Activated naive CD4-positive, alpha-beta T cell treated with anti-CD3 and anti-CD28 coated beads, Interleukin-2, amount 50 U/mL, for 16 hours (primary cell): ENCODE measurements at regions not wholly inside any gene's neighbourhood (a gene's known extent, or its start where the extent isn't known, plus 50 kb on each side); places are given as distances from the start of the nearest gene placed in this dataset.
"Not testable (repeated sequence)": the region's sequence is repeated elsewhere in the genome, so short reads cannot be mapped to it uniquely, and the experiment has no call there.

ENCODE experiments used
- DNase-seq: peaks from one replicate; pipeline ENCODE4 v3.0.0-alpha.2; 2020

DNA sequence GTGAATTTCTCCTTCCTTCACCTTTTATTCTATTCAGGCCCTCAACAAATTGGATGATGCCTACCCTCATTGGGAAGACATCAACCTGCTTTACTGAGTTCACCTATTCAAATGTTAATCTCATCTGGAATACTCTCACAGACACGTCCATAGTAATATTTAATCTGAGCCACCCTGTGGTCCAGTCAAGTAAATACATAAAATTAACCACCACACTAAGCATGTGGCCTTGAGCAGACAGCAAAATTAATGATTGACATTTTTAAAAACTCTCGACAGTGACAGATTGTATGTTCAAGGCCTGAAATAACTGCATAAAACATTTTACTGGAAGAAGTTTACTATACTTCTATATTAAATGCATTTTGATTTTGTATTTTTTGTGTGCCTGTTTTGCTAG lies 540.6 kb upstream of the GCFC2 start:
- DNase-seq, result no peak

DNA sequence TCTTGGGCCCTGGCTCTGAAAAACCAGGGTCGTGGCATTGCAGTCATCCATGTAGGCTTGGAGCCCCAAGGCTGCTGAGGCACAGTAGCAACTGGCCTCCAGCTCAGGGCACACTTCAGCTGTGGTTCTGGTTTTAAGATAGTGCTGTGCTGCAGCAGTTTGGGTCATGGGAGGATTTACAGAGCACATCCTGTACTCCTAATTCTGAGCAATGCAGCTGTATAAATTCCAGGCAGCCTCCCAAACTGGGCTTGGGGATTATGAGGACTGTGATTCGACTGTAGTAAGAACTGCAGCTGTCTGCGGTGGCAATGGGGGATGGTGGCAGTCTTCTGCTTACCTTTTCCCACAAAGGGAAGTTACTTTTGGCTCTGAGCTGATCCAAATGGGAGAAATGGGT lies 536.3 kb upstream of the GCFC2 start:
- no peak for DNase-seq

DNA sequence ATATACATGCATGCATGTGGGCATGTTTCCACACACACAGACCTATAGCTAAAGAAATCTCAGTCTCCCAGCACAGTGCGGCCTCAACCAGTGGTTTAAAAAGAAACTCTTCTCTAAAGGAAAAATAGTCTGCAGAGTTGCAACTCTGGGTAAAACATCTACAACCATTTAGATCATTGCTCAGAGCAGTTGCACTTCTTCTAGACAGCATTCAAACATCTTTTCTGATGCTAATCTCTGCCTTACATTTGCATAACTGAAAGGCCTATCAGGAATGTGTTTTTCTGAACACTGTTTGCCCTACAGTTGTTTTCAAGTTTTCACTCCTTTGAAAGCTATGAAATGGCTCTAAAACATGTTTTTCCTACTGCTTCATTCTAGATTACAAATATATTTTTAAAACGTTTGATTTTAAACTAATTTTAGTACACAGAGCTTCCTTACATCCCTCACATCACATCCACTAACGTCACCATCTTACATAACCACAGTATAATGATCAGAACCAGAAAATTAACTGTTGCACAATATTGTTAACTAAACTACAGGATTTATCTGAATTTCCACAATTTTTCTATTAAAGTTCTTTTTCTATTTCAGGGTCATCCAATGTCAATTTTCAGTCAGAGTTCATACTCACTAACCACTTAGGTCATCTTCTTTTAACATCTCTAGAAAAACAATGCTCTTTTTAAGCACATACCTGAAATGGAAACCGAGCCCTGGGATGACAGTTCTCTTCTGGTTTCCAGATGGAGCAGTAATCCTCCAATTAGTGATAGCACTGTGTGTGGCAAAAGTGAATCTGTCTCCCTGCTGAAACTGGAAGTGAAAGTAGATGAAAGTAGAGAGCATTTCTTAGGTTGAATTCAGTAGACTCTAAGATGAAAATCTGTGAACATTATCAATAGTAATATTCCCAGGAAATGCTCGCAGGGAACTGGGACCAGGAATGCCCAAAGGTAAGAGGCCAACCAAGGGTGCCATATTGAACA lies 501.6 kb upstream of the GCFC2 start:
- DNase-seq, result no peak

DNA sequence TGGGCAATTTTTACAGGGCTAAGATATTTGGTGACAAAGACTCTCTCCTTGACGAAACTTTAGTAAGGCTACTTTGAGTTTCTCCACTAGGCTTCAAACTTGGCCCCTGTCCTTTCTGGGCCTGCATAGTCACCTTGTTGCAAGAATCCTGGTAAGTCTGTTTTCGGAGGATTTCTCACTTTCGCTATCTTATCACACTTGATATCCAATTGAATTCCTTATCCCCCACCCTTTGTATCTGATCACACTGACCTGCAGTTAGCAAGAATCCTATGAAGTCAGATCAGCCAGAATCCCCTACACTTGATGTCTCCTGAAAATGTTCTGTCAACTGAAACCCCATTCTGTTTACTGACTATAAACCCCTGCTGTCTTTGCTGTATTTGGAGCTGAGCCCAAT lies 499.8 kb upstream of the GCFC2 start:
- DNase-seq, result no peak

DNA sequence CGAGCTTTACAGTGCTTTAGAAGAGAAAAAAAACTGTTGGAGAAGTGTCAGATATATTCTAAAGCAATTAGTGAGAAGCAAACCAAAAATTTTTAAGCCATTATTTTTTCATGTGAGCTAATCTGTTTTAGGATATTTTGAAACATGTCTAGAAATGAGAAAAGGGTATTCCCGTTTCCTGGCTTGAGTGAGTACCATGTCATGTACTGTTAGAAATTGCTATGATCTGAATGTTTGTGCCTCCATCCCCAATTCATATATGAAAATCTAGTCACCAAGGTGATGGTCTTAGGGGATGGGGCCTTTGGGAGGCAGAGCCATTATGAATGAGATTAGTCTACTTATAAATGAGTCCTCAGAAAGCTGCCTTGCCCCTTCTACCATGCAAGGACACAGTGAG lies 493.3 kb upstream of the GCFC2 start:
- DNase-seq, result no peak

DNA sequence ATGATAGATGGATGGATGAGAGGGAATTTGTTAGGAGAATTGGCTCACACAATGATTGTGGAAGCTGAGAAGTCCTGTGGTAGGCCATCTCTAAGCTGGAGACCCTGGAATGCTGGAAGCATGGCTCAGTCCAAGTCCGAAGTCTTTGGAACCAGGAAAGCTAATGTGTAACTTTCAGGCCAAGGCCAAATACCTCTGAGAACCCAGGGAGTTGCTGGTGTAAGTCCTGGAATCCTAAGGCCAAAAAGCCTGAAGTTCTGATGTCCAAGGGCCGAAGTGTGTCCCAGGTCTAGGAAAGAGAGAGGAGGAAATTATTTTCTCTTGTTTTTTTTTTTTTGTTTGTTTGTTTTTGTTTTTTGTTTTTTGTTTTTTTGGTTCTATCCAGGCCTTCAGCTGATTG lies 492.2 kb upstream of the GCFC2 start:
- no peak for DNase-seq

DNA sequence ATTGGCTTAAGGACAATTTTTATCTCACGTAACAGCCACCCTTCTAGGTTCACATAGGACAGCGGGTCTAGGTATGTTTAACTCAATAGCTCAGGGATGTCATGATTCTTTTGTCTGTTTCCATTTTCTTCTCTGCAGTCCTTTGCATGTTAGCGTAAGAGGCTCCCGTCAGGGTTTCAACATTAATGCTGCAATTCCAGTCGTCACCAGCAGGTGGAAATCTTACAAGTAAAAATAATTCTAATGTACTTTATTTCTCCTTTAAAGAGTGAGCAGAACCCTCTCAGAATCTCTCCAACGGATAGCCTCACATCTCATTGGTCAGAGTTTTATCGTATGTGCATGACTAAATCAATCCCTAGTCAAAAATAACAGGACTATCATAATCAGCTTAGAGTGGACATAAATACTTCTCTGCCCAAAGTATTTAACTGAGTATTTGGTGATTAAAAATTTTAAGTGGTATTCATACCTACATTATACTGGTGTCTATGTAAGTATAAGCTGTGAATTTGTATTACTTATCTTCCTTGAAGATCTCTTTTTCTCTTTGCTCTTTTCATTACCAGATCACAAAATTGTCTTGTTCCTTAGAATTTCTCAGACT lies 487.2 kb upstream of the GCFC2 start:
- DNase-seq, result peak; percentile 12

DNA sequence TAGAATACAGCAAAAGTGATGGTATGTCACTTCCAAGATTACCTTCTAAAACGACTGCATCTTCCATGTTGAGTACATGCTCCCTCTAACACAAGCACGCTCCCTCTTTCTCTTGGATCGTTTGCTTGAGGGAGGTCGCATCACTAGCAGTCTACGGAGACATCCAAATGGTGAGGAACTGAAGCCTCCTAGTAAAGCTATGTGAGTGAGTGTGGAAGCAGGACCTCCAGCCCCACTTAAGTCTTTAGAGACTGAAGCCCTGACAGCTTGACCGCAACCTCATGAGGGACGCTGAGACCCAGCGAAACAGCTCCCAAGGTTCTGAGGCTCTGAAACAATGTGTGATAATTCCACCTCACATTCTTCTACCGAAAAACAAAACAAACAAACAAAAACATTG lies 486.7 kb upstream of the GCFC2 start:
- no peak for DNase-seq

DNA sequence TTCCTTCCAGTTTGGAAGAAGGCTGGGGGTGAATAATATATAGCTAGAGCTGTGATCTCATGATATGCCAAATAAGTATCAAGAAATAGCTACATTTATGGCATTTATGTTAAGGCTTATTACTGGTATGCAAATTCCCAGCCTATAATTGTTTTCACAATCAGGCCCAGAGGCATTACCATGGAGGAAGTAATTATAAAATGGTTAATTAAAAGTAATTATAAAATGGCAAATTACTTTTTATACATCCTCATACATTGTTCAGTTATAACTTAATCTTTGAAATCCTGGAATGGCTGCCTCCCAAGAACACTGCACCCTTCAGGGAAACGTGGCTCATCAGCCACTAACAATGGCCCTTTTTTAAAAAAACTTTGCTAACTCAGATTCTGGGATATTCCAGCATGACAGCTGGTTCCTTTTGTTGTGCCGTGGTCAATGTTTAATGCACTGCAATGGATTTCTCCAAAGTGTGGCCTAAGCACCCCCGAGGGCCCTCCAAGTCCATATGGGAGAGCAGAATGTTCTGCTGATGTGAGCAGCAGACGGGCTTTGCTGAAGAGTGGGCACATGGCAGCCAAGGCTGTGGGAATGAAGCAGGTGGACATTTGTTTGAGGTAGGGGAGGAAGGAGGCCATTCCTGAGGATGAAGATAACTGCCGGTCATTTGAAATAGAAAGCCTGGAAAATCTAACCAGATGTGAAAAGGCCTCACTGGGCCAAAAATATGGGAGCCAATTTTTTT lies 483.5 kb upstream of the GCFC2 start:
- no peak for DNase-seq

DNA sequence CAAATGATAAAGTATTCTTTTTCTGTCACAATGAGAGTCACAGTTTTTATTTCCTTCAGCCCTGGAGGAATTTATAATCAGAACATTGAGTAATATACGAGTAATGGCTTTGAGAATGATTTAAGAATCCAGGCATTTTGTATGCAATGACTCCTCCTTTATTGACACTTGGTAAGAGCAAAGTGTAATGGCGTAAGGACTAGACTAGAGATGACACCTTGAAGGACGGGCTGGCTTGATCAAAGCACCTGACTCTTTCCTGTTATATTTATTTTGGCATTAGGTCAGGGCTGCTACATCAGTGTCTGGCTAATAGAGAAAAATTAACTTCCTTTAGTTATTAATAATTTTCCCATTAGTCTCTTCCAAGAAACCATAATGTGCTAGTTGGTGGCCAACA lies 482.4 kb upstream of the GCFC2 start:
- no peak for DNase-seq

DNA sequence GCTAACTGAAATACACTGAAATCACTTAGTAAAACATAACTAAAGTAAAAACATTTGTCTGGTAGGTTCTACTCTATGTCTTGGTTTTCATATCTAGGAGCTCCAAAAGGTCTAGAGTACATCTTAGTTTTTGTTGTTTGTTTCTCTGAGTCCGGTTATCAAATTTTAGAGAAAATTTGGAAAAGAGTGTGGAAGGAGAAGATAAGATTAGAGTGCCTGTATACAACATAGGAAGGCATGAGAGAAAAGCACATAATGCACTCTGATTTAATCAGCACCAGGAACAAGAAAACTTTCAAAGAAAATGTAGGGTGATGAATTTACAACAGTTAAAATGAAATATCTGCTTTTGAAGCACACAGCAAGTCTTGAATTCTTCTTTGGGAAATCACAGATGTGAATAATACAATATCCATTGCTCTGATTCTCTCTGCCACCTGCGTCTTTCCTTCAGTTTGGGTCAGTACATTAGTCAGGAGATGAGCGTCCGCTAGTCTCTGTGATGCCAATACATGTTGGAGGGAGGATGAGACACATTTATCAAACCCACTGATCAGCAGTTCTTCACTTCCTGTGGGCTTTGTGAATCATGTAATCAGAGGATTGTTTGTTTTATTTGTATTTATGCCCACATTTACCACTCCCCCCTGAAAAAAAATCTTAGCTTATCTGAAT lies 477.8 kb upstream of the GCFC2 start:
- no peak for DNase-seq

DNA sequence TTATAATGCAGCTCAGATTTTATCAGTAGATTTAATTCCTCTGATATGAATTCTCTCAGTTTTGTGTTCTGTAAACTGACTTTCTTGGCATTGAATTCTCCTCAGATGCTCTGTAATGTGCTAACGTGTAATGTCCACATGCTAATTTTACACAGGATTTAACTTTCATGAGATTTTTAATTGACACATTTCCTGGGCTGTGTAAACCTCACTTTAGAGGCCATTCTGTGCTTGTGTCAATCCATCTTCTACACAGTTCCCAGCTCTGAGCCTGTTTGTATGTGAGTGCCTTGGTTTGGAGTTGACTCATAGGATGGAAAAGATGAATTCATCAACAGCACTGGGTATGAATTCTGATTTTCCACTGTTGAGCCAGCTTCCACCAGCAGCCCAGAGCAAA lies 476.7 kb upstream of the GCFC2 start:
- no peak for DNase-seq

DNA sequence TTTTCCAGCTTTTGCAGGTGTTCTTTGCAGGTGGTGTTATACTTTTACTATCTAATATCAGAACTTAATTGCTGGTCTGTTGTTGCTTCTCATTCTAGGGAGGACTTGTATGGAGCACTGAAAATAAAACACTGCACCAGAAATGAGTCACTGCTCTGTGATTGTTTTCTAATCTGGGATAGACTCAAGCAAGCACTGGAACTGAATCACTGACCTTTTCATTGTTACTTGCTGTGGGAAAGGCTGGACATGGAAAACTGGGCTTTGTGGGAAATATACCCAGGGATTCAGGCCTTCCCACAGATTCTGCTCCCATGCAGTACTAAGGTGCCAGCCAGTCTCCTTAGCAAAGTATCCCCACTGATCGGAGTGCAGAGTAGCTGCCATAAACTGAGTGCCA lies 470.0 kb upstream of the GCFC2 start:
- no peak for DNase-seq

DNA sequence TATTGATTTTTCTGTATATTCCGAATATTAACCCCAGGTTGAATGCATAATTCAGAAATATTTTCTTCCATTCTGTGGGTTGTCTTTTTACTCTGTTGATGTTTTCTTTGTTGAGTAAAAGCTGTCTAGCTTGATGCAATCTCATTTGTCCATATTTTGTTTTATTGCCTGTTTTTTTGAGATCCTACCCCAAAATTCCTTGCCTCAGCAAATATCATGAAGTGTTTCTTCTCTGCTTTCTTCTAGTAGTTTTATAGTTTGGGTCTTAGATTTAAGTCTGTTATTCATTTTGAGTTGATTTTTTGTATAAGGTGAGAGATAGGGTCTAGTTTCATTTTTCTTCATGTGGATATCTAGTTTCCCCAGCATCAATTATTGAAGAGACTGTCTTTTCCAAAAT lies 467.9 kb upstream of the GCFC2 start:
- DNase-seq, result no peak

DNA sequence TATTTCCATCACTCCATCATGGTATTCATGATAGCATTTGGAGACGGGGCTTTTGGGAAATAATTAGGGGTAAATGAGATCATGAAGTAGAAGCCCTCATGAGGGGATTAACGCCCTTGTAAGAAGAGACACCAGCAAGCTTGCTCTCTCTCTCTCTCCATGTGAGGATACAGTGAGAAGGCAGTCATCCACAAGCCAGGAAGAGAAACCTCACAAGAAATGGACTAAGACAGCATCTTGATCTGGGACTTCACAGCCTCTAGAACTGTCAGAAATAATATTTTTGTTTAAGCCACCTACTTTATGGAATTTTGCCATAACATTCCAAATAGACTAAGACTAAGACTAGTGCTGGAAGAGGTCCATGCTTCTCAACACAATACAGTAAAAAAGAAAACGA lies 464.6 kb upstream of the GCFC2 start:
- DNase-seq, result no peak

DNA sequence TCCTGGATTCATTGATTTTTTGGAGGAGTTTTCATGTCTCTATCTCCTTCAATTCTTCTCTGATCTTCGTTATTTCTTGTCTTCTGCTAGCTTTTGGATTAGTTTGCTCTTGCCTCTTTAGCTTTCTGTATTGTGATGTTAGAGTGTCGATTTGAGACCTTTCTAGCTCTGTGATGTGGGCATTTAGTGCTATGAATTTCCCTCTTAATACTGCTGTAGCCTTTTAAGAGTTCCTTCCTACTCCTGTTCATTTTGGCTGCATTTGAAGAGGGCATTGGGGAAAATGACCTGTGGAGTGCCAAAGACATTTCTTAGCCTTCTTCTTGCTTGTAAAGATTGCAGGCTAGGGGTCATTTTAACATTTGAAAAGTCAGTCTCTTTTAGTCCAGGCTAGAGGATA lies 463.8 kb upstream of the GCFC2 start:
- no peak for DNase-seq

DNA sequence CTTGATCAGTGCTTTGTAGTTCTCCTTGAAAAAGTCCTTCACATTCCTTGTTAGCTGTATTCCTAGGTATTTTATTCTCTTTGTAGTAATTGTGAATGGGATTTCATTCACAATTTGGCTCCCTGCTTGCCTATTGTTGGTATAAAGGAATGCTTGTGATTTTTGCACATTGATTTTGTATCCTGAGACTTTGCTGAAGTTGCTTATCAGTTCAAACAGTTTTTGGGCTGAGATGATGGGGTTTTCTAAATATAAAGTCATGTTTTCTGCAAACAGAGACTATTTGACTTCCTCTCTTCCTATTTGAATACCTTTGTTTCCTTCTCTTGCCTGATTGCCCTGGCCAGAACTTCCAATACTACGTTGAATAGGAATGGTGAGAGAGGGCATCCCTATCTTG lies 462.5 kb upstream of the GCFC2 start:
- not testable (repeated sequence) for DNase-seq

DNA sequence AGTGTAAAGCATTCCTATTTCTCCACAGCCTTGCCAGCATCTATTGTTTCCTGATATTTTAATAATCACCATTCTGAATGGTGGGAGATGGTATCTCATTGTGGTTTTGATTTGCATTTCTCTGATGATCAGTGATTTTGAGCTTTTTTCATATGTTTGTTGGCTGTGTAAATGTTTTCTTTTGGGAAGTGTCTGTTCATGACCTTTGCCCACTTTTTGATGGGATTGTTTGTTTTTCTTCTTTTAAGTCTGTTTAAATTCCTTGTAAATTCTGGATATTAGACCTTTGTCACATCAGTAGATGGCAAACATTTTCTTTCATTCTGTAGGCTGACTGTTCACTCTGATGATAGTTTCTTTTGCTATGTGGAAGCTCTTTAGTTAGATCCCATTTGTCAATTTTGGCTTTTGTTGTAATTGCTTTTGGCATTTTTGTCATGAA lies 461.5 kb upstream of the GCFC2 start:
- DNase-seq, result not testable (repeated sequence)

DNA sequence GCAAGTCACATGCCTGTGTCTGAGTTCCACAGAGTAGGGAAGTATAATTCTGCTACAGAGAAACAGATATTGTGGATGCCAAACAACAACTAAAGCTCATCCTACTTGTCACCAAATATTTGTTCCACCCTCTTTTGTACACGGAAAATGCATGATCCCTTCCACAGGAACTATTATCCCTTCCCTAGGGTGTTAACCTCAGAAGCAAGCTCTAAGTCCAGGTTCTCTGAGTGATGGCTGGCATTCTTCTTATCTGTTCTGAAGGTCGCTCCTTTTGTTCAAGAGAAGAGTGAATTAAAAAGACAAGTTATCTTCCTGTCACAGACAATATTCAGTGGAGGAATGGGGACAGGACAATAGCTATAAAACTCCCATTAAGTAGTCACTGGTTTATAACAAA lies 460.1 kb upstream of the GCFC2 start:
- no peak for DNase-seq

DNA sequence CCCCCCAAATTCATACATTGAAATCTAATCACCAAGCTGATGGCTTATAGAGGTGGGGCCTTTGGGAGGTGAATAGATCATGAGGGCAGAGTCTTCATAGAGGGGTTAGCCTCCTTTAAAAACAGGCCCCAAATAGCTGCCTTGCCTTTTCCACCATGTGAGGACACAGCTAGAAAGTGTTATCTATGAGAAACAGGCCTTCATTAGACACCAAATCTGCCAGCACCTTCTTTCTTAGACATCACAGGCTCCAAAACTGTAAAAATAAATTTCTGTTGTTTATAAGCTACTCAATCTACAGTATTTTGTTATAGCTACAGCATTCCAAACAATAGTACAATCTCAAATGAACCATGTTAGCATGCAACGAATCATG lies 459.3 kb upstream of the GCFC2 start:
- DNase-seq, result no peak

DNA sequence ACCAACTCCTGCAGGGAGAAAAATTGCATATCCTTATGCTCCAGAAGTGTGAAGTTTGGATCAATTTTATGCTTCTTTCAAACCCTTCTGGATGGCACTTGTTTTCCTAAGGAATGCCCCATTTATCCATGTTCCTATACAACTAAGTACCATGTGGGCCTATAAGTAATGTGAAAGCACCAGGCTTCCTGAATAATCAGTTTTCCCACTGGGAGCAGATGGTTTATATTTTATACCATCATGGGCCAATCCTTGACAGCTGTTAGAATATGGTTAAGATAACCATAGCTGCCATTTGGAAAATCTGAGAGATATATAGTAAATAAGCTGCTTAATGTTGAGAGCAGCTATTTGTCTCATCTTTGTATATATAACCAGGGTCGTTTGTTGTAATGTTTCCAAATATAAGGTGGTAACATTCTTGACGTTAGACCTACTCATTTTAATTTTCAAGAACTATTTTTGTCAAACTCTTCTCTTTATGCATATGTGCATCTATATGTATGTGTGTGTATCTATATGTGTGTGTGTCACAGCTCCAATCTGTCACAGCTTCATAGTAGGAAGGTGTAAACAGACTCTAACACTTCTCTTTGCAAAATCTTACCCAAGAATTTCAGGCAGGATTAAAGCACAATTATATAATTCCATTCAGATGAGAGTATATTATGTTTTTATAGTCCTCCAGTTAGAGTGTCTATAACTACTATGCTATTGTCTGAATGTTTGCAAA lies 458.7 kb upstream of the GCFC2 start:
- DNase-seq, result no peak

DNA sequence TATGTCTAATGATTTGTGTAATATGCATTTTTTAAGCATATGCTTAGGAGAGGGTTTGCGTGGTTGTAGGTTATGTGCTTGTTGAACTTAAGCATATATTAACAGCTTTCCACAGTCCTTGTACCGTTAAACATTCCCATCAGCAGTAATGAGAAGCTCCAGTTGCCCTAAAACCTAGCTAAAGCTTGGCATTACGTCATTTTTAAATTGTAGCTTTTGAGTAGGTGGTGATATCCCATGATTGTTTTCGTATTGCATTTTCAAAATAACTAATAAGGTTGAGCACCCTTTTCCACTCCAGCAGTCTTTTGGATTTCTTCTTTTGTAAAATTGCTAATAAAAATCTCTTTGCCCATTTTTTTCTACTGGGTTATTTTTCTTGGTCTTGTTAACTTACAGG lies 453.1 kb upstream of the GCFC2 start:
- DNase-seq, result no peak

DNA sequence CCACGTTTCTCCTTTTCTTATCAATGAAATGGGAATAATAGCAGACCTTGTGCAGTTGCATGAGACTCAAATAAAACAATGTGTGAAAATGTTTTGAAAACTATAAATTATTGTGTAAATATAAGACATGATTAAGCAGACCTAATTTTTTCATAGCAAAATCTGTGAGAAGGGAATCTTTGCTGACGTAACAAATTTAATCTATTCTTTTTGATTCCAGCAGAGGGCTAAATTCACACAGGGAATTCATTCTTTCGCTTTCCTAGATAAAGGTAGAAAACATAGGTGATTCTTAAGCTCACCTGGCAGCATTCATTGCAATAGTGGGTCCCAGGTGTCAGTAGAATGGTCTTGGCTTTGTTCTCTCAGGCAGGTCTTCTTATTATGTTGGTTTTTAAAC lies 450.0 kb upstream of the GCFC2 start:
- DNase-seq, result no peak
